CD4-positive, alpha-beta T cell treated with Interleukin-4 for 4 hours (primary cell): ENCODE measurements at regions not wholly inside any gene's neighbourhood (a gene's known extent, or its start where the extent isn't known, plus 50 kb on each side); places are given as distances from the start of the nearest gene placed in this dataset.

ENCODE experiments used
- DNase-seq: peaks from one replicate; pipeline ENCODE4 v3.0.0-alpha.2; 2020

GRCh38 chr2:19300961-19301360, 57.5 kb downstream of the OSR1 start:
- DNase-seq, result no peak

- DNase-seq, result no peak
Observed at GRCh38 chr2:19299522-19299921, 58.9 kb downstream of the OSR1 start.

DNA sequence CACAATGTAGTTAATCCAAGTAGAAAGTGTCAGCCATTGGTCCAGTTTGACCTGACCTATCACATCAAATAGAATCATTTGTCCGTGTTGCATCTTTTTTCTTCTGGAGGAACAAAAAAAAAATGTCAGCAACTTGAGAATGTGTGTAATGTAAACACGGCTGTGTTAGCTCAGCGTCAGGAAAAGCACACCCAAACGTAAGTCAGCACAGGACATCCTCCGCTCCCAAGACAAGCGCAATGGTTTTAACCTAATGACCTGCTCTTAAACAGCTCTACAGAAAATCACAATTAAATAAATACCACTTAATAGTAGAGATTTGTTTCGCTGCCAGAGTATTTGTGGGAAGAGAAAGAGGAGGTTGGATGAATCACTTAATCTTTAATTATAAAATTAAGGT, 59.4 kb downstream of the OSR1 start:
- no peak for DNase-seq

- DNase-seq, result no peak
Observed at GRCh38 chr2:19297716-19298115, 60.7 kb downstream of the OSR1 start.

- DNase-seq, result no peak
Observed at GRCh38 chr2:19295998-19296502, 62.4 kb downstream of the OSR1 start.

DNA sequence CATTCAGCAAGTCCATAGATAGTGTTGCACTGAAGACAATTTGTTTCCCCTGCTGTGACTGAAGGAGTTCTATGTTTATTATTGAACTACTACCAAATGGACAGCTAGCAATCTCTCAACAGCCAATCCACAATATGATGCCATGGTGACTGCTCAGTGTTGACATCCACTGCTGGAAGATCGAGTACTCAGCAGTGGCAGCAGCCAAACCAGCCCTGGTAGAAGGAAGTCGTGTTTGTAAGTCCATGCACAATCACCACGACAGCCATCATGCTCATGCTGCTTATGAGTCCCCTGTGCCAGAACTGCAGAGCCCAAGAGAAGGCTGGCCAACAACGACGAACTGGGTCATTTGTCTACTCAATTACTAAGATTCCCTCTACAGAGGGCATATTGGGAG, 66.4 kb downstream of the OSR1 start:
- DNase-seq, result no peak

DNA sequence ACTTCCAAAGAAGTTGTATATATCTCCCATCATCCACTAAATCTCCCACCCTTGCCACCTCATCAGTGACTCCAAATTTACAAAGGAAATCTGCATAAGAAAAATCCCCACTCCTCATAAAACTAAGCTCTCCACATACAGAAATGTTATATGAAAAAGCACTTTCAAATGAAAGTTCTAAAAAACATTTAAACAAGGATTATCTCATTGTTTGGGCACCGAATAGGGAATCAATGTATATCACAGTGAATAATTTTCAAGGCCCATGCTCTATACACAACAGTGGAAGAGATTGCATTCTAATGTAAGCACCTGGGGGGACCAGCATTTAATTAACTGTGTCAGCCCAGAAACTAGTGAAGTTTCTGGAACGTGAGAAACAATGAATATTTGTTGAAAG, 70.1 kb downstream of the OSR1 start:
- no peak for DNase-seq

GRCh38 chr2:19287324-19287723, 71.1 kb downstream of the OSR1 start:
- DNase-seq, result no peak

- no peak for DNase-seq
Observed at GRCh38 chr2:19282305-19282704, 76.1 kb downstream of the OSR1 start.

DNA sequence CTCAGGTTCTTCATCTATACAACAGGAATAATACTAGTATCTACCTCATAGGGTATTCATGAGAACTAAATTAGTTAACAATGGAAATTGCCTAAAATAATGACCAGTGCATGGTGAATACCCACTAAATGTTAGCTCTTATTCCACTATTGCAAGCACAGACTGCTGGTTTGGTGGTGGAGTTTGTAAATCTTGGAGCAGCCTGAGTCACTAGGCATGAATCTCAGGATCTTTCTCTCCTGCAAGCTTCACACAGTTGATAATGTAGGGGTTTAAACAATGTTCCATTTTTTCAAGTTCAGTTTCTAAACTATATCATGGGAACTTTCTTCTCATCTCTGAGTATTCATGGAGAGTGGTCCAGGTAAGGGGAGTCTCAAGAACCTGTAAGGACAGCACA, 84.0 kb downstream of the OSR1 start:
- no peak for DNase-seq

DNA sequence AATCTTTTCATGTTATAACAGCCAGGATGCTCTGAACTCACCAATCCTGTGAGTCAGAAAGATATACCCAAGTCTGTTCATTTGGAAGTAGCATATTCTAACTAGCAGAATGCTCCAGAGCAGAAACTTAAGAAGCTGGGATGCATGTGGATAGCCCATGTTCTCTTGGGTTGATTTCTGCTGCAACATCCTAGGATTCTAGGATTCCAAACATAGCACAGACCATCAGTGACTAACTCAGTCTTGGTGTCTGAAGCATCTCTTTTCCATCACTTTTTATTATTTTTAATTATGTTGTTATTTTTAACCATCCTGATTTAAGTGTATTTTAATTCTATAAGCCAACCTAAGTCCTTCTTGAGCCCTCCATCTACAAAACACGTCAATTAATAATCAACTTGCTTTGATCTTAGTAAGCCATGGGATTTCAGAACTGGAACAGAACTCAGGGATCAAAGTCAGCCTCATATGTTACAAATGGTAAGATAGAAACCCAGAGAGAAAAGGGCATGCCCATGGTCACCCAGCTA, 85.4 kb downstream of the OSR1 start:
- DNase-seq, result no peak

DNA sequence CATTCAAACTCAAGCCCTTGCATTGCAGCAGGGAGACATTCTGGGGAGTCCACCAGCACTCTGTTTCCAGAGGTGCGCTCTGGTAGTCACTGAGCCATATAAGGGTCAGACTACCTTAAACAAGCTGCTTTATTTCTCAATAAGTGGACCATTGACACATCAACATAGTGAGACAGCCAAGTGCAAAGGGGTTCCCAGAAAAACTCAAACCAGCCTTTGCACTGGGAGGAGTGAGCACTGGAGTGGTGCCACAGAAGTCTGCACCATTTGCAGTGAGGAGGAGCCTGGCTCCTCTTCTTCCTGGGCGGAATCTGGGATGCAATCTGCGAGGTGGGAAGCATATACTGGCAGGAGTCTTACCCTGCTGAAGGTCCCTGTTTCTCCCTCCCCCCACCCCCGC, 86.4 kb downstream of the OSR1 start:
- no peak for DNase-seq

DNA sequence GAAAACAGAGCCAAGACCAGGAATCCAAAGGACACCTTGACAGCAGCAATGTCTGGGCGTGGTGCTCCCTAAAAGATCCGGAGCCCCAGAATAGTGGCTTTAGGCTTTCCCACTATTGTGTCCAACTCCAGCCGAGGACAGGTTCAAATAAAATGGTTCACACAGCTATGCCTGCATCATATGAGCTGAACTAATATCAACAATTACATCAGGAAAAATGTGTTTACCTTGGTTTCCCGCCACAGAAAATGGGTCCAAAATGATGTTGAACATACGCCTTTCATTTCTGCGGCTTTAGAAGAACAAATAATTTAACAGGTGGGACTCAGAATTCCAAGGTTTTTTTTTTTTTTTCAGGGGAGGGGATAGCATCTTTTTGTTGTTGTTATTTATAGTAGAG, 93.6 kb downstream of the OSR1 start:
- DNase-seq, result no peak

GRCh38 chr2:19262150-19262549, 96.3 kb downstream of the OSR1 start:
- DNase-seq, result no peak

DNA sequence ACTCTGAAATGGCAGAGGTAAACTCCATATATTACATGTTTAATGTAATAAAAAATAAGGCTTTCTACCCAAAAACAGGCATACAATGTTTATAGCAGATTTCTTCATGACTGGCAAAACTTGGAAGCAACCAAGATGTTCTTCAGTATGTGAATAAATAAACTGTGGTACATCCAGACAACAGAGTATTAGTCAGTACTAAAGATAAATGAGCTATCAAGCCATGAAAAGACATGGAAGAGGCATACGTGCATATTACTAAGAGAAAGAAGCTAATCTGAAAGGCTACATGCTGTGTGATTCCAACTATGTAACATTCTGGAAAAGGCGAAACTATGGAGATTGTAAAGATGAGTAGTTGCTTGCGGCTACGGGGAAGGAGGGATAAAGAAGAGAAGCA, 97.4 kb downstream of the OSR1 start:
- DNase-seq, result no peak

- DNase-seq, result no peak
Observed at GRCh38 chr2:19256121-19256601, 102.3 kb downstream of the OSR1 start.

- no peak for DNase-seq
Observed at GRCh38 chr2:19255481-19255880, 102.9 kb downstream of the OSR1 start.

DNA sequence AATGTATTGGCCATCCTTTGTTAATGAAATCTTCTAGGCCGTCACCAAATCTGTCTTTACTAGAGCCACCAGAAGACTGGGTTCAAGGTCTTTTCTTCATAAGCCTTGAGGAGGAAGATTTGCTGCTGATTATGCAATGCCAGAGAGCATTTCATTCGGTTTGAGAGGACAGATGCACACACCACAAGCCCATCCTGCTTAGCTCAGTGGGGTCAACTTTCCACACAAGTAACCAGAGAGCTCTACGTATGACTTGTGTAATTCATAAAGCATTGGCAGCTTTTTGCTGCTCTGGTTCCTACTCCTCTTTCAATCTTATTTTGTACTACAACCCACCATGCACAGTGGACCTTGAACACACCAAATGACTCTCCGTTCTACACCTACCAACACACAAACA, 106.9 kb downstream of the OSR1 start:
- no peak for DNase-seq

- DNase-seq, result no peak
Observed at GRCh38 chr2:19250906-19251305, 107.5 kb downstream of the OSR1 start.

- no peak for DNase-seq
Observed at GRCh38 chr2:19247186-19247585, 111.2 kb downstream of the OSR1 start.

DNA sequence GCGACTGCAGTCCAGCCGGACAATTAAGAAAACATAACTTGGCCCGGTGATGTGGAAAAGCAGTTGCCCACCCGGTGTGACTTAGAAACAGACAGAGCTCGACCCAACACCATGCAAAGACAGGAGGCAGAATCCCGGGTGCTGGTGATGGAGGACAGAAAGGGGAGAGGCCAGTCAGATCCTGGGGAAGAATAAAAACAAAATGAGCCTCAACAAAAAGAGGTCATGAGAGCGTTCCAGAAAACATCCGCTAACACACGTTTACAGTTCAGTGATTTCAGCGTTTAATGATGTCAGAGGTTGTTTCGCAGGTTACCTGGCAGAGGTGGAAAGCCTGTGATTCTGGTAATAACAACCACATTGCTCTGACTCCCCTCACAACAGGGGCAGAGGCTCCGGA, 111.9 kb downstream of the OSR1 start:
- no peak for DNase-seq

GRCh38 chr2:19244460-19245363, 113.7 kb downstream of the OSR1 start:
- no peak for DNase-seq

DNA sequence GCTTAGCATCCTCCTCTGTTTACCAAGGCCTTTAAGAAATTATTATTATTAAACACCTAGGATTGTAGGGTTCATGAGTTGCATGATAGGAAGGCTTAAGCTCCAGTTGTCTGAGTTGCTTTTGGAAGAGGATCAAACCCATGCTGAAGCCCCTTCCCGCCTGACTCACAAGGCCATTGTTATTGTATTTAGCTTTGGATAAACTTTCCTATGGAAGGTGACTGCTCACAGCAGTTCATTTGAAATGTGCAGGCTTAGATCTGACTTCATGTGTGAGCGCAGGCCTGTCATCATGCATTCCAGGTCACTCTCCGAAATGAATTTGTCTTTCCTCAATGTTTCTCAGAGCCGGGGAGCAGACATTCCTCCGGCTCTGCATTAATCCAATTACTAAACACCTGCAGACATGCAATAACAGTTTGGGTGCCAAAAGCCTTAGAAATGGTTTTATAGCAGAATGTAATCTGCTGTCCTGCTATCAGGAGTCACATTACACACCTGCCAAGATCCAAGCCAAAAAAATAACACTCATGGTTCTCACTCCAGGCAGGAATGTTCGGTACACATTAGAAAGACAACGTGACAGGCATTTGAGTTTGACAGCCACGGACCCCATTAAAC, 119.9 kb downstream of the OSR1 start:
- no peak for DNase-seq

DNA sequence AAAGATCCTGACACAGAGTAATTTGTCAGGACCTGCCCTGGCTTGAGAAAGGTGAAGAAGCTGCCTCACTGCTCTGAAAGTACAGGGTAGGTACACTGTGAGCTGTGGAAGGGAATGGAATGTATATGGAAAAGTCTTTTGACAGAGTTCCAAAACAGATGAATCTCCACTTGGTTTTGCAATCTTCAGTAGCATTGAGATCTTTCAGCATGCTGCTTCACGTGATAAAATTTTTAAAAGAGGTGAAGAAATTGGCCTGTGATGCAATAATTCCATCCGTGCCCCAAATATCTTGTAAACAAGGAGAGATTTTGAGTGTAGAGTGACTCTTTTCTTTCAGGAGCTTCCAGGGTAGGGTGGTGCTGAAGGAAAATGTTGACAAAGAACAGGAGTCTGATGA, 123.1 kb downstream of the OSR1 start:
- DNase-seq, result no peak
